B cell (primary cell): ENCODE measurements at regions not wholly inside any gene's neighbourhood (a gene's known extent, or its start where the extent isn't known, plus 50 kb on each side); places are given as distances from the start of the nearest gene placed in this dataset.

Source experiments
- ATAC-seq: fragments of 200-7000 bp; cut with Tn5 transposase; one replicate; pipeline ENCODE4 v1.10.0; 2021; ENCODE audit warnings: low read depth, mild to moderate bottlenecking, moderate number of reproducible peaks, moderate library complexity
- CTCF ChIA-PET: fragments of 350-600 bp; sonication (Branson Sonifier 250); formaldehyde crosslinking; loops from one replicate; lab custom pipeline; 2021; ENCODE audit warnings: antibody characterized with exemption, inconsistent platforms; lab: Charles Lee
- POLR2A ChIA-PET: fragments of 350-600 bp; sonication (Branson Sonifier 250); formaldehyde crosslinking; loops from one replicate; lab custom pipeline; 2021; ENCODE audit warnings: antibody characterized with exemption; lab: Charles Lee
- DNase-seq: peaks from one replicate; pipeline ENCODE4 v3.0.0; 2013
- H2AFZ ChIP-seq: 2 replicates; pipeline ENCODE4 v1.6.1; 2012; ENCODE audit warnings: mild to moderate bottlenecking, low read depth, low read length; ENCODE audit not compliant: insufficient read depth, poor library complexity, severe bottlenecking
- H3K27ac ChIP-seq, 2 donors: 1 replicate in 1 of 2; 2 replicates in 1 of 2; pipeline ENCODE4 v1.5.1; 2012 to 2013; ENCODE audit warnings: low read length in 2 of 2, mild to moderate bottlenecking in 2 of 2, moderate library complexity in 1 of 2
- H3K27me3 ChIP-seq, 4 experiments: fragments of 200-600 bp in 1 of 4; sonication (generic) in 1 of 4; replicated peaks in 1 of 4; 1 replicate in 2 of 4; 2 replicates in 2 of 4; pipeline versions ENCODE4 v1.6.1 to v1.7.0; 2013 to 2016; ENCODE audit warnings: low read length in 3 of 4, mild to moderate bottlenecking in 2 of 4, mixed read lengths in 1 of 4, moderate library complexity in 1 of 4; ENCODE audit not compliant: insufficient read depth in 4 of 4, control insufficient read depth in 3 of 4; ENCODE audit errors: control extremely low read depth in 1 of 4
- H3K36me3 ChIP-seq, 2 experiments: replicated peaks in 1 of 2; 1 replicate in 1 of 2; 2 replicates in 1 of 2; pipeline versions ENCODE4 v1.6.1 to v1.7.1; 2013; ENCODE audit warnings: low read length in 1 of 2; ENCODE audit not compliant: insufficient read depth in 2 of 2, control insufficient read depth in 1 of 2; ENCODE audit errors: control extremely low read depth in 1 of 2, extremely low read depth in 1 of 2
- H3K4me1 ChIP-seq, 2 donors: fragments of 200-600 bp in 1 of 2; sonication (generic) in 1 of 2; 1 replicate in 1 of 2; 2 replicates in 1 of 2; pipeline versions ENCODE4 v1.5.1 to v1.6.1; 2013 to 2017; ENCODE audit warnings: low read length in 2 of 2; ENCODE audit not compliant: control insufficient read depth in 2 of 2, insufficient read depth in 2 of 2
- H3K4me2 ChIP-seq: replicated peaks from 2 replicates; pipeline ENCODE3; 2012; ENCODE audit warnings: mild to moderate bottlenecking, low read depth, low read length; ENCODE audit not compliant: poor library complexity, severe bottlenecking
- H3K4me3 ChIP-seq, 5 experiments: fragments of 200-600 bp in 1 of 5; sonication (generic) in 1 of 5; 1 replicate in 3 of 5; 2 replicates in 2 of 5; pipeline versions ENCODE4 v1.5.1 to v1.7.0; 2011 to 2016; ENCODE audit warnings: low read length in 4 of 5, mild to moderate bottlenecking in 4 of 5, low read depth in 2 of 5, control low read depth in 1 of 5, moderate library complexity in 1 of 5; ENCODE audit not compliant: insufficient read depth in 1 of 5; ENCODE audit errors: control extremely low read depth in 1 of 5, extremely low read depth in 1 of 5
- H3K79me2 ChIP-seq: fragments of 200-600 bp; sonication (generic); one replicate; pipeline ENCODE4 v1.6.0; 2016; ENCODE audit warnings: low read length; ENCODE audit not compliant: control insufficient read depth, insufficient read depth
- H3K9ac ChIP-seq: fragments of 200-600 bp; sonication (generic); 2 replicates; pipeline ENCODE4 v1.6.1; 2017; ENCODE audit warnings: mild to moderate bottlenecking, low read length, moderate library complexity
- H3K9me3 ChIP-seq, 3 donors: one replicate each; pipeline versions ENCODE4 v1.6.1 to v1.7.1; 2013; ENCODE audit warnings: low read length in 2 of 3; ENCODE audit not compliant: control insufficient read depth in 2 of 3, insufficient read depth in 1 of 3; ENCODE audit errors: control extremely low read depth in 1 of 3
- H4K20me1 ChIP-seq: 2 replicates; pipeline ENCODE4 v1.6.0; 2012; ENCODE audit warnings: mild to moderate bottlenecking, low read length; ENCODE audit not compliant: insufficient read depth, control insufficient read depth, poor library complexity, severe bottlenecking
- H3K27ac Mint-ChIP-seq: one replicate; pipeline ENCODE4 v1.8.0; 2021; ENCODE audit warnings: mixed read lengths
- H3K27me3 Mint-ChIP-seq: one replicate; pipeline ENCODE4 v1.8.0; 2021; ENCODE audit warnings: mixed read lengths
- H3K4me1 Mint-ChIP-seq: one replicate; pipeline ENCODE4 v1.8.0; 2021; ENCODE audit warnings: mixed read lengths
- H3K4me3 Mint-ChIP-seq: one replicate; pipeline ENCODE4 v1.8.0; 2021; ENCODE audit warnings: mixed read lengths
- H3K9me3 Mint-ChIP-seq: one replicate; pipeline ENCODE4 v1.8.0; 2022; ENCODE audit warnings: mixed read lengths; ENCODE audit not compliant: insufficient read depth
- CTCF ChIP-seq: fragments of 200-600 bp; IDR thresholded peaks from one replicate; pipeline ENCODE4 v1.8.0; 2022; ENCODE audit warnings: antibody characterized with exemption, mild to moderate bottlenecking
- EZH2 ChIP-seq: IDR thresholded peaks from 2 replicates; pipeline ENCODE4 v1.6.1; 2012; ENCODE audit warnings: borderline replicate concordance, low read depth, mild to moderate bottlenecking, moderate library complexity, low read length; ENCODE audit not compliant: insufficient read depth, poor library complexity, severe bottlenecking
- WGBS: methylation state at CpG from one replicate; pipeline ENCODE4 v1.1.5; 2013; ENCODE audit warnings: missing lambda C conversion rate; ENCODE audit not compliant: insufficient coverage; 5-methylcytosine and 5-hydroxymethylcytosine counted together
- intact Hi-C: fragments of 100-400 bp; cut with micrococcal nuclease; formaldehyde crosslinking; loops from one replicate; pipeline ENCODE4 v1.10.0; 2022

DNA sequence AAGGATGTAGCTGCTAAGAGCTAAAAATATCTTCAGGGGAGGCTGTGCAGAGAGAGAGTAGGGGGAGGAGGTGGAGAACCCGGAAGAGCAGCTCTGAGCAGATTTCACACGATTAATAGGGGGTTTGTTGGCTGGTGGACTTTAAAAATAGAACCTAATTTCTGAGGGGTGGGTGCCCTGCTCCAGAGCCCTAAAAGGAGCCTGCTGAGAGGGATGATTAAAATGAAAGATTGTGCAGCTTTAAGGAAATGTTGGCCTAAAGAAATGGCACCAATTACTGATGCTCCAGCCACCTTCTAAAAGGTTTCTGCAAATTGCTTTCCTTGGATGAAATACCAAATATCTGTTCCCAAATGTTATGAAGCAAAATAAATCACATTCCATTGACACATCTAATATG is 202.8 kb upstream of the BTBD3 start:
- no peak overlapping the region for H3K27ac Mint-ChIP-seq
- H3K4me1 Mint-ChIP-seq, result no peaks in the 10 kb centered on the region
- Histone ChIP-seq H3K4me2 (no peak overlapping the region), H3K36me3 (no peaks in the 10 kb centered on the region), H3K9ac (no peak overlapping the region), H3K4me3 (no peak overlapping the region), H3K9me3 (no peaks in the 10 kb centered on the region), H3K27ac (no peak overlapping the region), H2AFZ (no peak overlapping the region), H3K79me2 (no peaks in the 10 kb centered on the region), H3K27me3 (no peaks in the 10 kb centered on the region), H3K4me1 (no peaks in the 10 kb centered on the region), H4K20me1 (no peaks in the 10 kb centered on the region)
- no peak overlapping the region for H3K4me3 Mint-ChIP-seq
- no peak for ATAC-seq
- WGBS, result 29% methylated on average over 2 of the region's 2 CpGs
- no peaks in the 10 kb centered on the region for H3K27me3 Mint-ChIP-seq
- CTCF ChIA-PET, result no interaction called here
- POLR2A ChIA-PET, result no interaction called here
- TF ChIP-seq EZH2 (no peak), CTCF (no peak)
- intact Hi-C loops, result no loop called here
- DNase-seq, result no peak
- H3K9me3 Mint-ChIP-seq, result no peaks in the 10 kb centered on the region

- Mint-ChIP-seq H3K27me3 (no peaks in the 10 kb centered on the region), H3K4me1 (no peaks in the 10 kb centered on the region), H3K9me3 (no peaks in the 10 kb centered on the region), H3K4me3 (no peak overlapping the region), H3K27ac (no peak overlapping the region)
- H3K9ac ChIP-seq, result no peak overlapping the region
- H3K4me2 ChIP-seq, result no peak overlapping the region
- 43% methylated on average over 3 of the region's 4 CpGs for WGBS
- no peaks in the 10 kb centered on the region for H4K20me1 ChIP-seq
- intact Hi-C loops, result no loop called here
- ATAC-seq (no peak), DNase-seq (no peak)
- ChIA-PET POLR2A (no interaction called here), CTCF (no interaction called here)
- no peaks in the 10 kb centered on the region for H3K27me3 ChIP-seq
- H3K36me3 ChIP-seq, result no peaks in the 10 kb centered on the region
- no peak overlapping the region for H2AFZ ChIP-seq
- H3K4me1 ChIP-seq, result no peaks in the 10 kb centered on the region
- no peak for TF ChIP-seq CTCF
- no peak for TF ChIP-seq EZH2
- H3K27ac ChIP-seq, result no peak overlapping the region
- H3K9me3 ChIP-seq, result no peaks in the 10 kb centered on the region
- no peak overlapping the region for H3K4me3 ChIP-seq
- no peaks in the 10 kb centered on the region for H3K79me2 ChIP-seq
Measured at GRCh38 chr20:11716239-11716944, 201.3 kb upstream of the BTBD3 start.
